GM19324 (cell line): ENCODE measurements at regions not wholly inside any gene's neighbourhood (a gene's known extent, or its start where the extent isn't known, plus 50 kb on each side); places are given as distances from the start of the nearest gene placed in this dataset.
"Not testable (repeated sequence)": the region's sequence is repeated elsewhere in the genome, so short reads cannot be mapped to it uniquely, and the experiment has no call there.

ENCODE experiments used
- ATAC-seq: cut with Tn5 transposase; IDR thresholded peaks from one replicate; pipeline ENCODE4 v1.9.1; 2021; ENCODE audit warnings: mild to moderate bottlenecking, moderate library complexity; ENCODE audit not compliant: unreplicated experiment, low FRiP score

DNA sequence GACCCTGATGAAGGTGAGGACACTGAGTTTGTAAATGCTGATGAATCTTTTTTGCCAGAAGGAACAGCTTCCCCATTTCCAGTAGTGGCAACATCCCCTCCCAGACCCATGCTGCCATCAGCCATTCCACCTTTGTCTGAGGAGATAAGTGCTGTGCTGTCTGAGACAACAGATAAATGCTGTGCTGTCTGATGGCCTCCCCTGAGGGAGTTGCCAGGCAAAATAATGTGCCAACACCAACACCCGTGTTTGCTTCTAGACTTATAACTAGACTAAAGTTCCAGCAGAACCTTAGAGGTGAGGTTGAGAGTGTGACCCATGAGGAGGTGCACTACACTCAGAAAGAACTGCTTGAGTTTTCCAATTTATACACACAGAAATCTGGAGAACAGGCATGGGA lies 349.5 kb downstream of the C12orf75 start:
- no peak for ATAC-seq

GRCh38 chr12:105681341-105681740 lies 350.9 kb downstream of the C12orf75 start:
- ATAC-seq, result no peak

DNA sequence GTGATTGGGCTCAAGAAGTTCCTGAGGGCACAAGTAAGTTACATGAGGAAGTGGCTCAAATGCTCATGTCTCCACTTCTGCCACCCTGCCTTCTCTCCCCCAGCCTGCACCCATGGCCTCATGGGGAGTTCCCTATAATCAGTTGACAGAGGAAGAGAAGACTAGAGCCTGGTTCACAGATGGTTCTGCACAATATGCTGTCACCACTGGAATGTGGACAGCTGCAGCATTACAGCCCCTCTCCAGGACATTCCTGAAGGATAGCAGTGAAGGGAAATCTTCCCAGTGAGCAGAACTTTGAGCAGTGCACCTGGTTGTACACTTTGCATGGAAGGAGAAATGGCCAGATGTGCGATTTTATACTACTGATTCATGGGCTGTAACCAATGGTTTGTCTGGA lies 352.3 kb downstream of the C12orf75 start:
- ATAC-seq, result not testable (repeated sequence)

- ATAC-seq, result not testable (repeated sequence)
Measured at GRCh38 chr12:105683836-105684235, 353.3 kb downstream of the C12orf75 start.

DNA sequence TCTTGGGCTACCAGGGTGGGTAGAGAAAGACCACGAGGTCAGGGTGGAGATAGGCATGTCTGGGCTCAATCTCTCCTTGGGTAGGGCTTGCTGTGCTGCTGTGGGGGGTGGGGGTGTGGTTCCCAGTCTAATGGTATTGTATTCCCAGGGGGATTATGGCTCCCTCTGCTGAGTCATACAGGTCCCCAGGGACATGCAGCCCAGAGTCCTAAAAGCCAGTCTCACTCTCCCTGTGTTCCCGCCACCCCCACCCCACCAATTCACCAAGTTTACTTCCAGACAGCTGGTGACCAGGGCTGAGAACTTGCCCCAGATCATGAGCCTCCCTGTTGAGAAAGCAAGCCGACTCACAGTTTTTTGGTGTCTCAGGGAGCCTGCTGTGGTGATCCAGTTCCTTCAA lies 367.6 kb downstream of the C12orf75 start:
- no peak for ATAC-seq

DNA sequence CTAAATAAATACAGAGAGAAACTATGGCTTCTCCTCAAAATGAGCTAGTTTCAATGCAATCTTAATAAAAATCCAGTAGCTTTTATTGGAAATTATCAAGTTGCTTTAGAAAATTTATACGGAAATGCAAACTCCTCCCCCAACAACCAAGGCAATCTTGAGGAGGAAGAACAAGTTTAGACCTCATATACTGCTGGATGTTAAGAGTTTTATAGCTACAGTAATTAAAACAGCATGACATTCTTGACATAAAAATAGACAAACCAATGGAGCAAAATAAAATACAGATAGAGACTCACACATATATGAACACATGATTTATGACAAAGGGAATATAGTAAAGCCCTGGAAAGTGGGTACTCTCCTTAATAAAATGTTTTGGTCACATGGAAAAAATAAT lies 368.7 kb downstream of the C12orf75 start:
- no peak for ATAC-seq

DNA sequence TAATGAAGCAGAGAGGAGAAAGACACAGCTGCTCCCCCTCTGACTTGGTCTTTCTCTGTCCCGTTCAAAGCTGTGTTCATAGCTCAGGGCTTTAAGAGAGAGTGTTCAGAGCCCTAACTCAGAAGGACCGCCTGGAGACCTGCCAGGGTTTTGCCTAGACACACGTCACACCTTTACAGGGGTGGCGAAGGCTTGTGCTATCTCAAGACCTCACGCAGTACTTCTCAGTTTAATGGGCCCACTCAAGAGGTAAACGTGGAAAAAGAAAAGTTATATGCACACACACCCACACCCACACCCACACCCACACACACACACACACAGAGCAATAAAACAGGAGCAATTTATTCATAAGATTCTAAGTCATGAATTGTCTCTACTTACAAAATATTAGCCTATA lies 374.3 kb downstream of the C12orf75 start:
- no peak for ATAC-seq

- no peak for ATAC-seq
Measured at GRCh38 chr12:105705235-105705634, 374.7 kb downstream of the C12orf75 start.

DNA sequence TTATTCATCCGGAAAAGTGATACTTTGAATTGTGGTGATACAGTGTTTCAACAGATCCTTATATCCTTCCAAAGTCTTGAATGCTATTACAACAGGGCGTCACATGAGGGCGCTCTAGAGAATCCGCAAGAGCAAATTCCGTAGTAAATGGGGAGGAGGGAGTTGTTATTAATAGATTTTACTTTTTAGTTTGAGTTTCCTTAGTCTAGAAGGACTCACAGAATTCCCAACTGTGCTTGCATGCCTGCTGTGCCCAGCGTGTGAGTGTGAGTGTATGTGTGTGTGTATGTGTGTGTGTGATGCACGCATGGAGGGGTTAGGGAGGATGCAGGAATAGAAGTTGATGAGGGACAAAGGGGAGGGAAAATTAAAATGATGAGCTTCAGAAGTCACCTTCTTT lies 375.3 kb downstream of the C12orf75 start:
- ATAC-seq, result no peak

DNA sequence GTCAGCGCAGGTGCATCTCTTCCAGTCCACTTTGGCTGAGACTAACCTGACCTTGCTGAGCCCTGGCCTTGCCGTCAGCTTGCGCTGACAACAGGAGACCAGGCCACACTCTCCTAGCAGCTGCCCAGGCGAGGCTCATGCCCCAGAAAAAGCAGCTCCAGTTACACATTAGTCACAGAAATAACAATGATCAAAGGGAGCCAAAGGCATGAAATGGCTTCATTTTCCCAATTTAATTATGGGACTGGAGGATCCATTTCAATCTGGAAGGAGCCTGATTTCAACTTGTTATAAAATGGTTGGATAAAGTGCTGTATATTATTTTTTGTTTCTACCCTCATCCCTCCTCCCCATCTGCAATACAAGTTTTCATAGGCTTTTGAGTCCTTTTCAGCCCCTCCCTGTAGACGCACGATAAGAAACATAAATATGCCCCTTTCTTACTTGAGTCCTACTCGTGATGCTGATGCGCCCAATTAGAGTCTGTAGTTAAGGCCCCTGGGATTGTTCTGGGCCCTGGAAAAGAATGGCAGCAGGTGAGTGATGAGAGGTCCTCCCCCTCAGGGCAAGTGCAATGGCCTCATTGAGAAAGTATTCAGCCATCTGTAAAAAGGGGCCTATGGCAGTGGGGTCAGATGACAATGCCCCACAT lies 376.0 kb downstream of the C12orf75 start:
- no peak for ATAC-seq

- no peak for ATAC-seq
Measured at GRCh38 chr12:105706973-105707334, 376.5 kb downstream of the C12orf75 start.

GRCh38 chr12:105713606-105714305 lies 383.3 kb downstream of the C12orf75 start:
- ATAC-seq, result no peak

DNA sequence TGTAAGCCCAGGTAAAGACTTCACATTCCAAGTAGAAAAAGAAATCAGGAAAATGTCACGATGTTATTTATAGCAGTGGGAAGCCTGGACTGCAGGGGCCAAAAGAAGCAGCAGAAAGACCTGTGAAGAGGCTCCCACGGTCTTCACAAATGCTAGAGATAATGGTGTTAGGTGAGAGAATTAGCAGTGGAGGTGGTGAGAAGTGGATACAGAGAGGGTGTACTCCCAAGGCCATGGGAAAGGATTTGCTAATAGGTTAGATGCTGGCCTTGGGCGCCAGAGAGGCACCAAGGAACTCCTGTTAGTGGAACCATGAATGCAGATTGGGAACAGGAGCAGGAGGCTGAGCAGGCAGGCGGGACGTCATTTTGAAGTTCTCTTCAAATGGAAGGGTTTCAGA lies 386.1 kb downstream of the C12orf75 start:
- no peak for ATAC-seq

DNA sequence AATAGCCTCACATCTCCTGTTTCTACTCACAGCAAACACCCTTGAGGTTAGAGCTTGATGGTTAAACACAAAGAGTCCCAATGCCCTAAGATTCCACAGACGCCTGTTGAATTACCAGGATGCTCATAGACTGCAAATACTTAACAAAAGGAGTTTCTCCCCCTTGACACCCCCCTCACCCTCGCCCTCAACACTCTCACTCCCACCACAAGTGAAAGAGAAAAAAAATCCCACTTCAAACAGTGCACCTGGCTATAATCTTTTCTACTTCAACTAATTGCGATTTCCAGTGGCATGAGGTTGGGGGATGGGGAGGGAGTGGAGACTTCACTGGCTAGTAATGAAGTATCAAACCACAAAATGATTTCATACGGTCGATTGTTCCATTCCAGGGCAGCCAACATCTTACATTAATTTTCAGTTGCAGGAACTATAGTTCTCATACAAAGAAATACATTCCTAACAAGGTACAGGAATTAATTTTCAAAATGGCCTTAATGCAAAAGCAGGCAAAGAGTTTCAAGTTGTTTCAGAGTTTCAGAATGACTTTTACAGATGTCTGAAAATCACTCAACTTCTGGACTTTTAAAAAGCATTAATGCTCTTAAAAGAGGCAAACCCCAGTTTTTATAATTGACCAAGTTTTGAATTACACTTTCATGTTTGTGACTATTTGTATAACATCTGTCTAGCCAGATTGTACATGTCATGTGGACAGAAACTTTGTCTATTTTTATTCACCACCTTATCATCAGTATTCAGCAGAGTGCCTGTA lies 390.7 kb downstream of the C12orf75 start:
- no peak for ATAC-seq

DNA sequence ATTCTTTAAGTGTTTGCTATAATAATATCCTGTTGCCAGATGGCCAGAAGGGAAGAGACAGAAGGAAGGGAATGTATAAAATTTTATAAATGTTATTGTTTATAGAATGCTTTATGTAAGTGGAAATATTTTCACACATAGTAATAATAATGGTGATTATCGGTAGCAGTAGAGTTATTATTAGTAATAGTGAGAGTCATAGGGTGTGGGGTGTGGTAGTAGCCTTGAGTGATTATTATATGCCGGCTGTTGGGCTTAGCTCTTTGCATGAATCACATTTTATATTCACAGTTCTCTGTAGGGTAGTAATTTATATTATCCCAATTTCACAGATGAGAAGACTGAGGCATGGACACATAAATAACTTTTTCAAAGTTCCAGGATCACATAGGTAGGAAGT lies 391.4 kb downstream of the C12orf75 start:
- ATAC-seq, result no peak

GRCh38 chr12:105723066-105723465 lies 392.6 kb downstream of the C12orf75 start:
- no peak for ATAC-seq

- no peak for ATAC-seq
Measured at GRCh38 chr12:105723494-105723893, 393.0 kb downstream of the C12orf75 start.

GRCh38 chr12:105724641-105725040 lies 394.1 kb downstream of the C12orf75 start:
- no peak for ATAC-seq

- no peak for ATAC-seq
Measured at GRCh38 chr12:105725054-105725453, 394.6 kb downstream of the C12orf75 start.

GRCh38 chr12:105729181-105729771 lies 398.8 kb downstream of the C12orf75 start:
- no peak for ATAC-seq

DNA sequence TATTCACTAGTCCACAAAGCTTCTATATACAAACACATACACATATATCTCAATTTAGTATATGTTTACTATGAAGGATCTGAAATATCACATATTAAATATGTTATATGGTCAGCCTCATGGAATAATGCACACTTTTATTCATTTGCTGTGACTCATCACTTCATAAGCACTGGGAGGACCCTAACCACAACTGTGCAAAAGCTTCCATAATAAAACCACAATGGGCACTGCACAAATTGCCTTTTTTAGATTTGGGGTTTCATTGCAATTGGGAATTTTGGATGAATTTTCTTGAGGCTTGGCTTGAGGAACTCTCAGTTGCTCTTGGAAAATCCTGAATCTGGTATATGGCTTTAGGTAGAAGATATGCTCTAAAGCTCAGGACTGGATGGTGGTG lies 399.4 kb downstream of the C12orf75 start:
- no peak for ATAC-seq
